Aorta (tissue), 5 donors: ENCODE measurements at regions not wholly inside any gene's neighbourhood (a gene's known extent, or its start where the extent isn't known, plus 50 kb on each side); places are given as distances from the start of the nearest gene placed in this dataset.

ENCODE experiments used
- ATAC-seq: fragments of 200-7000 bp; cut with Tn5 transposase; one replicate; pipeline ENCODE4 v1.9.1; 2022; ENCODE audit warnings: moderate library complexity; ENCODE audit not compliant: low FRiP score
- DNase-seq, 2 donors: peaks; one replicate each; pipeline ENCODE4 v3.0.0-alpha.2; 2020
- H3K27ac ChIP-seq, 2 donors: one replicate each; pipeline ENCODE4 v1.5.1; 2013; ENCODE audit warnings: low read length in 2 of 2, mild to moderate bottlenecking in 2 of 2, moderate library complexity in 2 of 2, control low read depth in 1 of 2, inconsistent platforms in 1 of 2, low read depth in 1 of 2
- H3K27me3 ChIP-seq, 2 donors: one replicate each; pipeline ENCODE4 v1.6.1; 2013; ENCODE audit warnings: control low read depth in 1 of 2, low read length in 1 of 2, mild to moderate bottlenecking in 1 of 2, moderate library complexity in 1 of 2; ENCODE audit not compliant: insufficient read depth in 2 of 2, control insufficient read depth in 1 of 2
- H3K36me3 ChIP-seq, 2 donors: one replicate each; pipeline ENCODE4 v1.6.1; 2013; ENCODE audit warnings: control low read depth in 1 of 2, low read length in 1 of 2, mild to moderate bottlenecking in 1 of 2; ENCODE audit not compliant: insufficient read depth in 2 of 2, control insufficient read depth in 1 of 2
- H3K4me1 ChIP-seq, 2 donors: one replicate each; pipeline ENCODE4 v1.6.1; 2013; ENCODE audit warnings: low read length in 2 of 2, control low read depth in 1 of 2, mild to moderate bottlenecking in 1 of 2, moderate library complexity in 1 of 2; ENCODE audit not compliant: insufficient read depth in 2 of 2, control insufficient read depth in 1 of 2
- H3K4me3 ChIP-seq, 2 donors: one replicate each; pipeline ENCODE4 v1.5.1; 2013; ENCODE audit warnings: low read length in 2 of 2, control low read depth in 1 of 2, mild to moderate bottlenecking in 1 of 2
- H3K9me3 ChIP-seq: one replicate; pipeline ENCODE4 v1.6.1; 2013; ENCODE audit warnings: mild to moderate bottlenecking, low read length; ENCODE audit not compliant: control insufficient read depth
- WGBS, 2 donors: extraction: QIAGEN DNeasy Blood & Tissue Kit; methylation state at CpG; one replicate each; pipeline ENCODE4 v1.1.7; 2013; 5-methylcytosine and 5-hydroxymethylcytosine counted together
- intact Hi-C, 2 donors: fragments of 100-400 bp; cut with DNase I; formaldehyde crosslinking; loops; one replicate each; pipeline versions ENCODE4 v1.14.2 to v1.15.0; 2022
- donor health status: healthy with polysubstance abuse.
- donor health status: Bipolar disorder and iron deficiency.
- donor health status: DM: no; HTN: no; CAD: no.
- donor health status: DM: no; HTN: no; CAD: no.
- donor health status: DM: yes; HTN: yes; CAD: no.

DNA sequence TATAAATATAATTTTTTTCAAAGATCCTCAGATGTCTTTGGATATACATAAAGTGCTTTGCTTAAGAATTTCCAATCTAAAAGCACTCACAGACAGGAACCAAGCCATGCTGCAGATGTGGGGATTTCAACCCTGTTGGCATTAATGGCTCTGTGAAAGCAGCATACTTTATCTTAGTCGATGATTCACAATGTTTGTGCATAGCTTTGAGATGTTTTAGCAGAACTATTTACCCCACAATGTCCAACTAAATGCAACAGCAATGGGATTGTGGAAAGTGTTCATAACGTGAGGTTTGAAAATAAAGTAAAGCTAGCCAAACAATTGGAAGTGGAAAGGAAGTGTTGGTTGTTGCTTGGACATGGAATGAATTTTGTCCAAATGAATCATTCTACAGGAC, 371.4 kb downstream of the SOX2 start:
- ATAC-seq (no peak), DNase-seq (no peak)
- Histone ChIP-seq H3K27me3 (no peaks in the 10 kb centered on the region), H3K4me3 (no peak overlapping the region), H3K9me3 (no peaks in the 10 kb centered on the region), H3K4me1 (no peaks in the 10 kb centered on the region), H3K27ac (no peak overlapping the region), H3K36me3 (no peaks in the 10 kb centered on the region)
- intact Hi-C loops, result no loop called here
- WGBS, 2 donors, result 27 to 33% methylated on average over 2 of the region's 2 CpGs

DNA sequence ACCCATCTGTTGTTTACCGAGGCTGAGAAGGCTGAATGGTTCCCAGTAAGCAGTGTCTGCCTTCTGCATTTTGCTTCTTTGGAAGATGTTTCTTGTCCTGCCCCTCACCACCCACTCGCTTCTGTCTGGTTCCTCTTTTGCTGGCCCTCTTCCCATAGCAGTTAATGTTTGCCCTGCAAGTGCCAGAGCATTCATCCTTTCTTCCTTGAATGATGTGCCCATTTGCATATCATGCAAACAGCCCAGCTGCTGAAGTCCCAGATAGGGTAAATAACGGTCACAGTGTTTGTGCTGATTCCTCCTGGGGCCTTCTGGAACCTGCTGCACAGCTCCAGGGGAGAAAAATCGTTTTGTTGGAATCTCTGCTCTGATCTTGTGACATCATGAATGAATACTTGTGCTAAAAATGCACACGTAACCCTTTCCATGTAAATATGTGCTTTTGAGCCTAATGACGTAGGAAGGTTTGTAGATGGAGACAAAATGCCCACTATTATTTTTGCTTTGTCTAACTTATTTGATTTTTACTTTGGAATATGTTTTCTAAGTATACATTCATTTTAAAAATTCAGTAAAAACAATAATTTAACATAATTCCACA, 381.0 kb downstream of the SOX2 start:
- Histone ChIP-seq H3K36me3 (no peaks in the 10 kb centered on the region), H3K4me3 (no peak overlapping the region), H3K27ac (no peak overlapping the region), H3K9me3 (no peaks in the 10 kb centered on the region), H3K4me1 (no peaks in the 10 kb centered on the region), H3K27me3 (no peaks in the 10 kb centered on the region)
- intact Hi-C loops, result no loop called here
- ATAC-seq, result no peak
- 17 to 20% methylated on average over 6 of the region's 6 CpGs for WGBS, 2 donors
- DNase-seq, result no peak

DNA sequence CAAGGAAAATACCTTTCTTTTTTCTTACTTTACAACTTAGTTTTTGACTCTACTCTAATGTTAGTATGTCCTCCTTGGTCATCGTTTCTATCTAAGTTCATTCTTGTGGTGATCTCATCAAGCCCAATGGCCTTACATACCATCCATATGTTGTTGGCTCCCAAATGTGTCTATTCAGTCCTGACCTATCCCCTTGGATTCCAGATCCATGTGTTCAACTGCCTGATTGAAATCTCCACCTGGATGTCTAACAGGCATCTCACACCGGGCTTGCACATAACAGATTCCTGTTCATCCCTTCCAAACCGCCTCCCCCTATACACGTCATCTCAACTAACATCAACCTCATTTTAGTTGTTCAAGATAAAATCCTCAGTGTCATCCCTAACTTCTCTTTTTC, 382.6 kb downstream of the SOX2 start:
- Histone ChIP-seq H3K4me1 (no peaks in the 10 kb centered on the region), H3K9me3 (no peaks in the 10 kb centered on the region), H3K27ac (no peak overlapping the region), H3K27me3 (no peaks in the 10 kb centered on the region), H3K4me3 (no peak overlapping the region), H3K36me3 (no peaks in the 10 kb centered on the region)
- no peak for DNase-seq
- no peak for ATAC-seq
- whole genome bisulfite sequencing, 2 donors, result 84 to 87% methylated on average over 4 of the region's 4 CpGs
- intact Hi-C loops, result no loop called here

GRCh38 chr3:182104881-182105280, 393.2 kb downstream of the SOX2 start:
- 18 to 37% methylated on average over 4 of the region's 4 CpGs for WGBS, 2 donors
- Histone ChIP-seq H3K27me3 (peaks cover 0 to 2% of the 10 kb centered on the region in 2 donors), H3K4me1 (no peaks in the 10 kb centered on the region), H3K9me3 (peaks cover 2% of the 10 kb centered on the region), H3K4me3 (no peak overlapping the region), H3K27ac (no peak overlapping the region), H3K36me3 (no peaks in the 10 kb centered on the region)
- no peak for ATAC-seq
- no peak for DNase-seq
- intact Hi-C loops, result no loop called here

DNA sequence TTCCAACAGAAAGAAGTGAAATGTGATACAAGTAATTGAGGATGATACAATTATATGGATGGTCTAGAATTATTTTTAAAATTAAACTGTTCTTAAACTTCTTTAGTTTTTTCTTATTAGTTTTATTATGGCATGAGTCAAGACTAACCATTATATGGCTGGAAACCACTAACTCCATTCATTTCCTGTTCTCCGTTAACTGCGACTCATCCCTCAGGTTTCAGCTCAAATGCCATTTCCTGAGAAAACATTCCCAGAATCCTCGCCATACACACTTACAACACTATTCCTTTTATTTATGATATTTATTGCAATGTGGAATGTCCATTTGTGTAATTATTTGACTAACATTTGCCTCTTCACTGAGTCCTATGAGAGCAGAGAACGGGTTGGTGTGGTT, 394.1 kb downstream of the SOX2 start:
- Histone ChIP-seq H3K27ac (no peak overlapping the region), H3K9me3 (peaks cover 2% of the 10 kb centered on the region), H3K4me3 (no peak overlapping the region), H3K27me3 (peaks cover 0 to 2% of the 10 kb centered on the region in 2 donors), H3K36me3 (no peaks in the 10 kb centered on the region), H3K4me1 (no peaks in the 10 kb centered on the region)
- WGBS, 2 donors, result 67 to 71% methylated on average over 4 of the region's 4 CpGs
- intact Hi-C loops, result no loop called here
- no peak for DNase-seq
- ATAC-seq, result no peak

- H3K4me1 ChIP-seq, result no peaks in the 10 kb centered on the region
- H3K9me3 ChIP-seq, result peaks cover 2% of the 10 kb centered on the region
- intact Hi-C loops, result no loop called here
- no peak for ATAC-seq
- H3K4me3 ChIP-seq, result no peak overlapping the region
- DNase-seq, result no peak
- H3K27me3 ChIP-seq, result peaks cover 0 to 2% of the 10 kb centered on the region in 2 donors
- no peak overlapping the region for H3K27ac ChIP-seq
- H3K36me3 ChIP-seq, result no peaks in the 10 kb centered on the region
These were observed 396.6 kb downstream of the SOX2 start for GRCh38 chr3:182108371-182108770.

DNA sequence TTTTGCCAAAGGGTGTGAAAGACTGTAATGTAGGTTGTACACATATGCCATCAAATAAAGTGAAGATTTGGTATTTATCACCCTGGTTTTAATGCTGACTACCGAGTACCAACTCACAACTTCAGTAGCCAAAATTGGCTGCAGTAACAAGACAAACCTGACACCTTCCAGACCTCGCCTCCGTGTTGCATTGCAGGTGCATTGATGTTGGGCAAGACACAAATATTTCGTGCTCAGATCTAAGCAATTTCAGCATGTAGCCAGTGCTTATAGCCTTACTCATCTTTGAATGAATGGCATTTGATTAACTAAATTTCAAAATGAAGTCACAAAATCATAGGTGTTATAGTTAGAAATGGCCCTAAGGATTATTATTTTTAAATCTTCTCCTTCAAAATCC, 400.2 kb downstream of the SOX2 start:
- peaks cover 3% of the 10 kb centered on the region for H3K9me3 ChIP-seq
- no peaks in the 10 kb centered on the region for H3K4me1 ChIP-seq
- no peaks in the 10 kb centered on the region for H3K36me3 ChIP-seq
- H3K4me3 ChIP-seq, result no peak overlapping the region
- no peak for ATAC-seq
- no peak overlapping the region for H3K27ac ChIP-seq
- intact Hi-C loops, result no loop called here
- WGBS, 2 donors, result 72% methylated on average over 4 of the region's 4 CpGs
- H3K27me3 ChIP-seq, result no peaks in the 10 kb centered on the region
- no peak for DNase-seq

- Histone ChIP-seq H3K27ac (no peak overlapping the region), H3K27me3 (no peaks in the 10 kb centered on the region), H3K4me1 (no peaks in the 10 kb centered on the region), H3K9me3 (peaks cover 1% of the 10 kb centered on the region), H3K36me3 (no peaks in the 10 kb centered on the region), H3K4me3 (no peak overlapping the region)
- 82 to 88% methylated on average over 1 of the region's 1 CpG for WGBS, 2 donors
- ATAC-seq (no peak), DNase-seq (no peak)
- intact Hi-C loops, result no loop called here
These were observed 403.7 kb downstream of the SOX2 start for GRCh38 chr3:182115328-182116015.

DNA sequence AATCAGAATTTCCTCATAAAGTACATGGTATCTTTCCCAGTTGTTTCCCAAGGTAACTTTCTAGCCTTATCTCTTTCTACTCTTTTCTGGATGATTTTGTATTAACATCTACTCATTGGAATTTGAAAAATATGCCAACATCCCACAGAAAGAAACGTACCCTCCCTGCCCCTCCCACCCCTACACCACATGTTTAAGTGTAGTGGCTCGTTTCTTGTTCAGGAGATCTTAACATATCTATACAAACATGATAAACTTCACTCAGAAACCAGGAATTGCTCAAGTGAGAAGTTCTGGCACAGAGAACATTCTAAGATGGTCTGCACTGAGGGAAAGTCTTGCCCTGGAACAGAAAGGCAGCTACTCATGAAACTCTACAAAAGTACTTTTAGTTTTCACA, 404.7 kb downstream of the SOX2 start:
- Histone ChIP-seq H3K4me1 (no peaks in the 10 kb centered on the region), H3K36me3 (no peaks in the 10 kb centered on the region), H3K27ac (no peak overlapping the region), H3K27me3 (no peaks in the 10 kb centered on the region), H3K4me3 (no peak overlapping the region), H3K9me3 (peaks cover 1% of the 10 kb centered on the region)
- ATAC-seq (no peak), DNase-seq (no peak)
- intact Hi-C loops, result no loop called here
- WGBS, 2 donors, result 23 to 27% methylated on average over 2 of the region's 2 CpGs
